Activated naive CD4-positive, alpha-beta T cell treated with anti-CD3 and anti-CD28 coated beads, Interleukin-2, amount 50 U/mL, for 72 hours (primary cell): ENCODE measurements at regions not wholly inside any gene's neighbourhood (a gene's known extent, or its start where the extent isn't known, plus 50 kb on each side); places are given as distances from the start of the nearest gene placed in this dataset.
"Not testable (repeated sequence)": the region's sequence is repeated elsewhere in the genome, so short reads cannot be mapped to it uniquely, and the experiment has no call there.

Source experiments
- ATAC-seq, 2 donors: fragments of 150-1000 bp; cut with Tn5 transposase; 2 replicates each; pipeline ENCODE4 v1.10.0; 2021; ENCODE audit warnings: mild to moderate bottlenecking in 2 of 2, moderate library complexity in 2 of 2
- DNase-seq, 2 donors: peaks; one replicate each; pipeline ENCODE4 v3.0.0; 2021 to 2022; ENCODE audit warnings: low spot score in 2 of 2
- H3K27ac Mint-ChIP-seq, 2 donors: one replicate each; pipeline ENCODE4 v1.8.0; 2022; ENCODE audit warnings: mild to moderate bottlenecking in 2 of 2, mixed read lengths in 2 of 2
- H3K36me3 Mint-ChIP-seq, 2 donors: one replicate each; pipeline ENCODE4 v1.8.0; 2022; ENCODE audit warnings: mixed read lengths in 2 of 2
- H3K9me3 Mint-ChIP-seq, 2 donors: one replicate each; pipeline ENCODE4 v1.8.0; 2022; ENCODE audit warnings: mixed read lengths in 2 of 2

- H3K27ac Mint-ChIP-seq: no peak overlapping the region
- DNase-seq: no peak
- peaks cover 5 to 13% of the 10 kb centered on the region in 2 donors for H3K9me3 Mint-ChIP-seq
- no peak for ATAC-seq
- H3K36me3 Mint-ChIP-seq: no peaks in the 10 kb centered on the region
Measured at GRCh38 chr3:146757759-146758158, 152.6 kb upstream of the PLSCR5 start.

GRCh38 chr3:146750196-146750595, 145.1 kb upstream of the PLSCR5 start:
- DNase-seq (no peak), ATAC-seq (no peak)
- no peak overlapping the region for H3K27ac Mint-ChIP-seq
- peaks cover 9 to 20% of the 10 kb centered on the region in 2 donors for H3K9me3 Mint-ChIP-seq
- no peaks in the 10 kb centered on the region for H3K36me3 Mint-ChIP-seq

- ATAC-seq (no peak), DNase-seq (no peak)
- H3K27ac Mint-ChIP-seq: no peak overlapping the region
- H3K9me3 Mint-ChIP-seq: peaks cover 12 to 20% of the 10 kb centered on the region in 2 donors
- no peaks in the 10 kb centered on the region for H3K36me3 Mint-ChIP-seq
Measured at GRCh38 chr3:146747928-146748327, 142.8 kb upstream of the PLSCR5 start.

- H3K36me3 Mint-ChIP-seq: no peaks in the 10 kb centered on the region
- H3K9me3 Mint-ChIP-seq: peaks cover 12 to 15% of the 10 kb centered on the region in 2 donors
- no peak for ATAC-seq
- no peak for DNase-seq
- no peak overlapping the region for H3K27ac Mint-ChIP-seq
Measured at GRCh38 chr3:146747051-146747450, 141.9 kb upstream of the PLSCR5 start.

GRCh38 chr3:146746190-146746589, 141.0 kb upstream of the PLSCR5 start:
- Mint-ChIP-seq H3K9me3 (peaks cover 8 to 12% of the 10 kb centered on the region in 2 donors), H3K27ac (no peak overlapping the region), H3K36me3 (no peaks in the 10 kb centered on the region)
- DNase-seq: no peak
- no peak for ATAC-seq

GRCh38 chr3:146739203-146739671, 134.1 kb upstream of the PLSCR5 start:
- Mint-ChIP-seq H3K36me3 (no peaks in the 10 kb centered on the region), H3K27ac (no peak overlapping the region)

GRCh38 chr3:146732325-146732724, 127.2 kb upstream of the PLSCR5 start:
- no peak for ATAC-seq
- H3K27ac Mint-ChIP-seq: no peak overlapping the region
- H3K36me3 Mint-ChIP-seq: no peaks in the 10 kb centered on the region
- DNase-seq: no peak
- H3K9me3 Mint-ChIP-seq: peaks cover 8 to 13% of the 10 kb centered on the region in 2 donors

More at GRCh38 chr3:146739203-146739671, 134.1 kb upstream of the PLSCR5 start:
- peaks cover under 1 to 10% of the 10 kb centered on the region in 2 donors for H3K9me3 Mint-ChIP-seq
- DNase-seq (no peak), ATAC-seq (no peak)

- H3K9me3 Mint-ChIP-seq: peaks cover 0 to 8% of the 10 kb centered on the region in 2 donors
- no peak overlapping the region for H3K27ac Mint-ChIP-seq
Measured at GRCh38 chr3:146715170-146715569, 110.0 kb upstream of the PLSCR5 start.

GRCh38 chr3:146712806-146713205, 107.7 kb upstream of the PLSCR5 start:
- ATAC-seq (no peak), DNase-seq (no peak)
- Mint-ChIP-seq H3K36me3 (no peaks in the 10 kb centered on the region), H3K9me3 (peaks cover 8 to 10% of the 10 kb centered on the region in 2 donors), H3K27ac (no peak overlapping the region)

More at GRCh38 chr3:146715170-146715569, 110.0 kb upstream of the PLSCR5 start:
- DNase-seq (no peak), ATAC-seq (no peak)
- H3K36me3 Mint-ChIP-seq: no peaks in the 10 kb centered on the region

GRCh38 chr3:146709969-146710368, 104.8 kb upstream of the PLSCR5 start:
- peaks cover 14 to 15% of the 10 kb centered on the region in 2 donors for H3K9me3 Mint-ChIP-seq
- H3K36me3 Mint-ChIP-seq: no peaks in the 10 kb centered on the region
- ATAC-seq (peak in 1 of 2 donors; percentile 24), DNase-seq (no peak)
- H3K27ac Mint-ChIP-seq: no peak overlapping the region

- ATAC-seq (peak in 1 of 2 donors; percentile 41), DNase-seq (no peak)
- Mint-ChIP-seq H3K9me3 (peaks cover 10 to 21% of the 10 kb centered on the region in 2 donors), H3K36me3 (no peaks in the 10 kb centered on the region), H3K27ac (no peak overlapping the region)
Measured at GRCh38 chr3:146705225-146705624, 100.1 kb upstream of the PLSCR5 start.

GRCh38 chr3:146702237-146702636, 97.1 kb upstream of the PLSCR5 start:
- DNase-seq: no peak
- ATAC-seq: no peak
- peaks cover 0 to 9% of the 10 kb centered on the region in 2 donors for H3K9me3 Mint-ChIP-seq
- no peaks in the 10 kb centered on the region for H3K36me3 Mint-ChIP-seq
- H3K27ac Mint-ChIP-seq: no peak overlapping the region

GRCh38 chr3:146701246-146701645, 96.1 kb upstream of the PLSCR5 start:
- H3K36me3 Mint-ChIP-seq: no peaks in the 10 kb centered on the region
- H3K9me3 Mint-ChIP-seq: peaks cover 0 to 9% of the 10 kb centered on the region in 2 donors
- ATAC-seq: no peak

GRCh38 chr3:146700025-146700424, 94.9 kb upstream of the PLSCR5 start:
- not testable (repeated sequence) for H3K9me3 Mint-ChIP-seq, ATAC-seq, H3K36me3 Mint-ChIP-seq, DNase-seq, H3K27ac Mint-ChIP-seq

More at GRCh38 chr3:146701246-146701645, 96.1 kb upstream of the PLSCR5 start:
- no peak for DNase-seq
- H3K27ac Mint-ChIP-seq: no peak overlapping the region

- Mint-ChIP-seq H3K36me3 (peaks cover 0 to 10% of the 10 kb centered on the region in 2 donors), H3K27ac (no peak overlapping the region), H3K9me3 (peaks cover 9 to 16% of the 10 kb centered on the region in 2 donors)
- ATAC-seq: no peak
- DNase-seq: no peak
Measured at GRCh38 chr3:146692254-146692653, 87.1 kb upstream of the PLSCR5 start.

- Mint-ChIP-seq H3K36me3 (no peaks in the 10 kb centered on the region), H3K27ac (no peak overlapping the region), H3K9me3 (no peaks in the 10 kb centered on the region)
- ATAC-seq: no peak
- DNase-seq: no peak
Measured at GRCh38 chr3:146685050-146685814, 80.1 kb upstream of the PLSCR5 start.

GRCh38 chr3:146682171-146682570, 77.0 kb upstream of the PLSCR5 start:
- no peaks in the 10 kb centered on the region for H3K36me3 Mint-ChIP-seq
- H3K9me3 Mint-ChIP-seq: no peaks in the 10 kb centered on the region
- H3K27ac Mint-ChIP-seq: no peak overlapping the region
- no peak for ATAC-seq
- no peak for DNase-seq

GRCh38 chr3:146680617-146681016, 75.5 kb upstream of the PLSCR5 start:
- H3K27ac Mint-ChIP-seq: no peak overlapping the region
- H3K36me3 Mint-ChIP-seq: no peaks in the 10 kb centered on the region
- DNase-seq: no peak
- H3K9me3 Mint-ChIP-seq: peaks cover 0 to 3% of the 10 kb centered on the region in 2 donors
- no peak for ATAC-seq
